ENCODE measurements at regions not wholly inside any gene's neighbourhood (a gene's known extent, or its start where the extent isn't known, plus 50 kb on each side); places are given as distances from the start of the nearest gene placed in this dataset.

DNA sequence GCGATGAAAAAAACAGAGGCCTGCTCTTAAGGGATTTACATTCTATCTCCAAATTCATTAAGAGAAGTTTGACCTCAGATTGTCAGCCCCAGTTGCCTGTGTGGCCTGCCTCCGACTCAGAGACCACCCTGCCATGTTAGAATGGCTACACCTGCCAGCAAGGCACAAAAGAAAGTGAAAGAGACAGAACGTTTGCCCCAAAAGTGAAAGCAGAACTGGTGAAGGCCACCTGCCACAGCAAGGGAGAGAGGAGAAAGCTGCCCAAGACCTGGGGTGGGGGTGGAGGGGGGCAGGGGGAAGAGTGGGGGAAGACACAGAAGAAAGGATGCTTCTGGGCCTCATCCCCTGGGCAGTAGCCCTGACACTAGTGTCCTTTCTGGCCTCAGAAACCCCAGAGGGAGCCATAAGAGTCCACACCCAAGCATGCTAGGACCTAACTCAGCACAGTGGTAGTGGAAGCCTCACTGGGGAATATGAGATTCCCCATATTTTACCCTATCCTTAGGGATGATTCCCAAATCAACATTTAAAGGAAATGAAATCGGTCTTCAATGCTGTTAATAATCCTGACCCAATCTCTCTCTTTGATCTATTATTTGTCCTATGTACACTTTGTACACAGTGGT lies 389.7 kb downstream of the TXNL1 start:
- H3K4me3 Mint-ChIP-seq (ENCODE audit: low read depth) = no peak overlapping the region
- no peak overlapping the region for H3K27ac Mint-ChIP-seq

GRCh38 chr18:56246916-56247315 lies 391.5 kb downstream of the TXNL1 start:
- Mint-ChIP-seq H3K4me3 (ENCODE audit: low read depth) (no peak overlapping the region), H3K36me3 (ENCODE audit: insufficient read depth) (no peaks in the 10 kb centered on the region), H3K27ac (no peak overlapping the region), H3K9me3 (ENCODE audit: low read depth) (peaks cover 7% of the 10 kb centered on the region), H3K4me1 (ENCODE audit: low read depth) (peaks cover 9% of the 10 kb centered on the region), H3K27me3 (peaks cover 13% of the 10 kb centered on the region)
- DNase-seq (ENCODE audit: low spot score, unreplicated experiment) = no peak
- TF ChIP-seq, protein P1, sequence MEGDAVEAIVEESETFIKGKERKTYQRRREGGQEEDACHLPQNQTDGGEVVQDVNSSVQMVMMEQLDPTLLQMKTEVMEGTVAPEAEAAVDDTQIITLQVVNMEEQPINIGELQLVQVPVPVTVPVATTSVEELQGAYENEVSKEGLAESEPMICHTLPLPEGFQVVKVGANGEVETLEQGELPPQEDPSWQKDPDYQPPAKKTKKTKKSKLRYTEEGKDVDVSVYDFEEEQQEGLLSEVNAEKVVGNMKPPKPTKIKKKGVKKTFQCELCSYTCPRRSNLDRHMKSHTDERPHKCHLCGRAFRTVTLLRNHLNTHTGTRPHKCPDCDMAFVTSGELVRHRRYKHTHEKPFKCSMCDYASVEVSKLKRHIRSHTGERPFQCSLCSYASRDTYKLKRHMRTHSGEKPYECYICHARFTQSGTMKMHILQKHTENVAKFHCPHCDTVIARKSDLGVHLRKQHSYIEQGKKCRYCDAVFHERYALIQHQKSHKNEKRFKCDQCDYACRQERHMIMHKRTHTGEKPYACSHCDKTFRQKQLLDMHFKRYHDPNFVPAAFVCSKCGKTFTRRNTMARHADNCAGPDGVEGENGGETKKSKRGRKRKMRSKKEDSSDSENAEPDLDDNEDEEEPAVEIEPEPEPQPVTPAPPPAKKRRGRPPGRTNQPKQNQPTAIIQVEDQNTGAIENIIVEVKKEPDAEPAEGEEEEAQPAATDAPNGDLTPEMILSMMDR (IDR thresholded peaks at IDR 0.05; ENCODE audit: unreplicated experiment) = no peak

More for the DNA sequence above, 389.7 kb downstream of the TXNL1 start:
- Mint-ChIP-seq H3K4me1 (ENCODE audit: low read depth) (peaks cover 9% of the 10 kb centered on the region), H3K27me3 (peaks cover 17% of the 10 kb centered on the region), H3K9me3 (ENCODE audit: low read depth) (peaks cover 4% of the 10 kb centered on the region), H3K36me3 (ENCODE audit: insufficient read depth) (no peaks in the 10 kb centered on the region)
- no peak for DNase-seq (ENCODE audit: low spot score, unreplicated experiment)
- TF ChIP-seq, protein P1 (IDR thresholded peaks at IDR 0.05; ENCODE audit: unreplicated experiment) = no peak

- no peak overlapping the region for H3K4me3 Mint-ChIP-seq (ENCODE audit: low read depth)
- H3K27me3 Mint-ChIP-seq = peaks cover 13% of the 10 kb centered on the region
- TF ChIP-seq, protein P1 (IDR thresholded peaks at IDR 0.05; ENCODE audit: unreplicated experiment) = no peak
- H3K4me1 Mint-ChIP-seq (ENCODE audit: low read depth) = peaks cover 9% of the 10 kb centered on the region
- no peaks in the 10 kb centered on the region for H3K36me3 Mint-ChIP-seq (ENCODE audit: insufficient read depth)
- DNase-seq (ENCODE audit: low spot score, unreplicated experiment) = no peak
- H3K9me3 Mint-ChIP-seq (ENCODE audit: low read depth) = peaks cover 7% of the 10 kb centered on the region
- no peak overlapping the region for H3K27ac Mint-ChIP-seq
Observed at GRCh38 chr18:56245866-56246580, 392.4 kb downstream of the TXNL1 start.

- Mint-ChIP-seq H3K27ac (no peak overlapping the region), H3K4me1 (ENCODE audit: low read depth) (peaks cover 8% of the 10 kb centered on the region), H3K27me3 (no peaks in the 10 kb centered on the region), H3K36me3 (ENCODE audit: insufficient read depth) (no peaks in the 10 kb centered on the region), H3K4me3 (ENCODE audit: low read depth) (no peak overlapping the region), H3K9me3 (ENCODE audit: low read depth) (peaks cover 7% of the 10 kb centered on the region)
- DNase-seq (ENCODE audit: low spot score, unreplicated experiment) = no peak
- TF ChIP-seq, protein P1 (IDR thresholded peaks at IDR 0.05; ENCODE audit: unreplicated experiment) = no peak
Observed at GRCh38 chr18:56240405-56240804, 398.0 kb downstream of the TXNL1 start.

- no peak for DNase-seq (ENCODE audit: low spot score, unreplicated experiment)
Observed at GRCh38 chr18:56238576-56238975, 399.8 kb downstream of the TXNL1 start.

More at GRCh38 chr18:56238576-56238975, 399.8 kb downstream of the TXNL1 start:
- no peaks in the 10 kb centered on the region for H3K36me3 Mint-ChIP-seq (ENCODE audit: insufficient read depth)
- TF ChIP-seq, protein P1 (IDR thresholded peaks at IDR 0.05; ENCODE audit: unreplicated experiment) = no peak
- no peak overlapping the region for H3K4me3 Mint-ChIP-seq (ENCODE audit: low read depth)
- H3K27ac Mint-ChIP-seq = no peak overlapping the region
- H3K27me3 Mint-ChIP-seq = no peaks in the 10 kb centered on the region
- peaks cover 11% of the 10 kb centered on the region for H3K4me1 Mint-ChIP-seq (ENCODE audit: low read depth)
- peaks cover 3% of the 10 kb centered on the region for H3K9me3 Mint-ChIP-seq (ENCODE audit: low read depth)

Data from progenitor cell of endocrine pancreas (in vitro differentiated cells).